CD4-positive, alpha-beta T cell treated with Interleukin-10 for 1 hour (primary cell): ENCODE measurements at regions not wholly inside any gene's neighbourhood (a gene's known extent, or its start where the extent isn't known, plus 50 kb on each side); places are given as distances from the start of the nearest gene placed in this dataset.
"Not testable (repeated sequence)": the region's sequence is repeated elsewhere in the genome, so short reads cannot be mapped to it uniquely, and the experiment has no call there.

Experiments used
- DNase-seq: peaks from one replicate; pipeline ENCODE4 v3.0.0-alpha.2; 2020

DNA sequence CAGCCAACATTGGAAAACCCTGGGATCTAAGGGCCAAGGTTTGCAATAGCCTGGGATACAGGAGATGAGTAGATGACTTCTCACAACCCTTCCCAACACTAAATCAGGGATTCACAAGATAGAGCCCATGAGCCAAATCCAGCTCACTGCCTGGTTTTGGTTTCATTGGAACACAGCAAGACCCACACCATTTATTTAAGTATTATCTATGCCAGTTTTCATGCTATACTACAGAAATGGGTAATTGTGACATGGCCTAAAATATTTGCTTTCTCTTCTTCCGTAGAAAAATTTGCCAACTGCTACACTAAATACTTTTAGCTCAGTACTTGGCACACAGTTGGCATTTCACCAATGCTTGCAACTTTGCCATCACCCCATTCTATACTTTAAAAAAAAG is 132.0 kb upstream of the LMCD1 start:
- DNase-seq, result no peak

DNA sequence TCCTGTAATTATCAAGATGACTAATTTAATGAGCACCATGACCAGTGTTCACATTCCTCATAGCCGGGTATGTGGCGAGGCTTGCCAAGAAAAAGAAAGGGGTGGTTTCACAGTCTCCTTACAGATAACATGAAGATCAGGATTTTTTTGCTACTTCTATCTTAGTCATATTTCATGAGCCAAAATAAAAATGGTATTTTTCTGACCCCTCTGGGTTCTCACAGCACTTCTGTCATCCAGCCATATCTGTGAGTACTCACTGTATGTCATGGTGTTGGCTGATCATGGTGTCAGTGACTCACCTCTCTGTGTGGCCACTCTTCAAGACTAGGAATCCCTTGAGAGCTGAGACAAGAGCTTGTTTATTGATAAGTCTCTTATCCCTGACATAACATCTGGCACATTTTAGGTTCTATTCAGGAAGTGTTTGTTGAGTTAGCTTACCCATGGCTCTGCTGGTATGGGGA is 130.5 kb upstream of the LMCD1 start:
- no peak for DNase-seq

DNA sequence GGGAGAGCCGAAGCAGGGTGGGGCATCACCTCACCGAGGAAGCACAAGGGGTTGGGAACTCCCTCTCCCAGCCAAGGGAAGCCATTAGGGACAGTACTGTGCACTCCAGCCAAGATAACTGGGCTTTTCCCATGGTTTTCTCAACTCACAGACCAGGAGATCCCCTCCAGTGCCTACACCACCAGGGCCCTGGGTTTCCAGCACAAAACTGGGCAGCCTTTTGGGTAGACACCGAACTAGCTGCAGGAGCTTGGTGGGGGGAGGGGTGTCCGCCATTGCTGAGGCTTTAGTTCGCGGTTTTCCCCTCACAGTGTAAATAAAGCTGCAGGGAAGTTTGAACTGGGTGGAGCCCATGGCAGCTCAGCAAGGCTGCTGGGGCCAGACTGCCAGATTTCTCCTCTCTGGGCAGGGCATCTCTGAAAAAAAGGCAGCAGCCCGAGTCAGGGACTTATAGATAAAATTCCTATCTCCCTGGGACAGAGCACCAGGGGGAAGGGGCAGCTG is 129.6 kb upstream of the LMCD1 start:
- DNase-seq, result no peak

DNA sequence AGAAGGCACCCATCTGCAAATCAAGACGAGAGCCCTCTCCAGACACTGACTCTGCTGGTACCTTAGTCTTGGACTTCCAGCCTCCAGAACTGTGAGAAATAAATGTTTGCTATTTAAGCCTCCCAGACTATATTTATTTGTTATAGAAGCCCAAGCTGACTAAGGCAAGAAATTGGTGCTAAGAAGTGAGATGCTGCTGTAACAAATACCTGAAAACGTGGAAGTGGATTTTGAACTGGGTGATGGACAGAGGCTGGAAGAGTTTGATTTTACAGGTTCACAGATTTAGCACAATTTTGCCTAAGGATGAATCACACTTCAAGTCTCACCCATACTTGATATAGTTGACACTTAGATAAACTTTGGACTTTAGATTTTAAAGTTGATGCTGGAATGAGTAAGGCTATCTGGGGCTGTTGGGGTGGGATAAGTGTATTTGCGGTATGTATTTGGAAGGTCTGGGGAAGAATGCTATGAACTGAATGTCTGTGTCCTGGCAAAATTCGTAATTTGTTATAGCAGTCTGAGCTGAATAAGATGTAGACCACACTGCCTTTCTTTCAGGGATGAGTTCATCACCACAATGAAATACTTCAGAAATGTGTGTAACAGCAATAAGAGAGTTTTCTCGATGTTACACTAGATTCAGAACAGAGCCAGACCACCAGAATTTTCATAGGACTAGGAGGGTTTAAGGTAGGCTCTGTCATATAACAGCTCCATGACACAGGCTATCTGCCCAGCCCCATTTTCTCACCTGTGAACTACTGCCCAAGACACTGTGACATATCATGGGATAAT is 120.5 kb upstream of the LMCD1 start:
- no peak for DNase-seq

DNA sequence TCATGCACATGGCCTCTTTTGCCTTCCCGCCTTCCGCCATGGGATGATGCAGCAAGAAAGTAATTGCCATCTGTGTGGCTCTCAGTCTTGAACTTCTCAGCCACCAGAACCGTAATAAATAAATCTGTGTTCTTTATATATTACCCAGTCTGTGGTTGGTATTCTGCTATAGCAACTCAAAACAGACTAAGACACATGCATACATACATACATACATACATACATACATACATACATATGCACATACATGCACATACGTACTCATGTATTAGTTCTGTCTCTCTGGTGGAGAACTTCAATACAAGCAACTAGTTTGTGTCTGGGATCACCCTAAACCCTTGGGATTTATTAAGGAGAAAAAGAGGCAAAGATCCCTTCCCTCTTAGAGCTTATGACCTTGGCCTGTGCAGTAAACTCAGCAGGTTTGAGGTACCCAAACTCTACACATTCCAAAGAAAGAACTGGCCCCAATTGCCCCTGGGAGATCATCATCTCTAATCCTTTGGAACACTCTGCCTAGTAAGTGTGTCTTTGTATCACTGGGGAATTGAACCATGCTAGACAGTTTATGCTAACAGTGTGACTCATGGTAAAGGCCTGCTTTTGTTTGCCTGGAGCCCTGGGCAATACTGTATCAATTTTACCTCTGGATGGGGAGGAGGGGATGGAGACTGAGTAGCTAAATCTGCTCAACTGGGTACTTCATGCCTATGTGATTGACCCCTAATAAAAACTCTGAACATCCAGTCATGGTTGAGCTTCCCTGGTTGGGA is 115.6 kb upstream of the LMCD1 start:
- DNase-seq, result no peak

DNA sequence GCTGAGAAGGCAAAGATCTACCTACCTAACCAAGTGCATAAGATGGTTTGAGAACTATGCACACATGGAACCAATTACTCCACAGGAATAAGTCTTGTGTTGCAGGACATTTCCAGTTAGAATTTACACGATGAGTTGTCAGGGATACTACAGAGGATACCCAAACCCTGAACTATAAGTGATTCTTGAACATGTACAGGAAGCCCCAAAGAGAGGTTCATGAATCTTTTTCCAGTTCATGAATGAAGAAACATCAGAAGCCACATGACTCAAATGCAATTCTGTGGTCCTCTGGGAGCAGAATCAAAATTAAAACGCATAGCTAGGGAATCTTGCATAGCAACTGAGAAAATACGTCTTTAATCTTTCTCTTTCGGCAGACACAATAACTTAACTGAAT is 114.1 kb upstream of the LMCD1 start:
- DNase-seq, result no peak

DNA sequence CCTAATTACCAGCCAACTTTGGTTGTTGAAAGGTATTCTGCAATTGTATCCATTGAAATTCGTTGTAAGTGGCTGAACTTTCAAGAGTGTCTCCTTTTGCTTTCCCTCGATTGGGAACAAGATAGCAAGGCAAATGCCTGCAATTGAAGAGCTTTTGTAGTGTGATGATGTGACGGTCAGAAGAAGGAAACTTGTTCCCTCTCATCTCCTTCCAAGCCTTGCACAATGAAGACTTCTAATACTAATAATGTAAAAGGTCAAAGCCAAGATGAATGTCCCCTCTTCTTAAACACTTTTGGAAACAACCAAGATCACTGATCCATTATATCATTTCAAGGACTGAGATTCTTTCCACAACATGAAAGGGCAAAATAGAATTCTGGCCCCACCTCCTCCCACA is 101.9 kb upstream of the LMCD1 start:
- DNase-seq, result no peak

DNA sequence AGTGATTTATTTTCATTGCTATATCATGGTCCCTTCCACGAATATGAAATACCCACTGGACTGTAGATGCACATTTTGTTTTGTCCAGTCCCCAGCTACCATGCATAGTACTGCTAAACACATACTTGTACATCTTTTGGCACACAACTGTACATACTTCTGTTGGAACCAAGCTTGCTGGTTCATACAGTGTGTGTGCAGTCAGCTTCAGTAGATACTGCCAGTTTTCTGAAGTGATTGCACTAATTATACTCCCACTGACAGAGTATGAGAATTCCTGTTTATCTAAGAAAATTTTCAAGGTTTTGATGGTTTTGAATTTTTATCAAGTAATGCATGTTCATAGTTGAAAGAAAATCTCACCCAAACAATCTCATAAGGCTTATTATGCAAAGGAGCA is 100.7 kb upstream of the LMCD1 start:
- DNase-seq, result no peak

DNA sequence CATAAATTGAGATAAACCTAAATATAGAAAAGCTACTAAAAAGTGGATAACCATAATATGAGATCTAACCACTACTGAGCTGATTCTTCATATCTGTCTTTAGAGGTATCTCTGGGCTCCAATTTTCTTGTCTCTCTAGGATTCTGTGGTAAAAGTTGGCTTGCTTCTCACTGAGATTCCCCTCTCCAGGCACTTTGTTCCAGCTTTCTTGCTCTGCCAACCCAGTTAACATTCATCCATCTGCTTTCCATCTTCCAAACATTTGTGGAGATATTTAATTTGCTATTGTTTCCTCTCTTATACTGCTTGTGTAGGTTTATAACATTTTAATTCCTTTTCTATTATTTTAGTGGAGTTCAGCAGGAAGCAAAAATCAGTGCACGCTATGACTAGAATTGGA is 97.6 kb upstream of the LMCD1 start:
- no peak for DNase-seq

DNA sequence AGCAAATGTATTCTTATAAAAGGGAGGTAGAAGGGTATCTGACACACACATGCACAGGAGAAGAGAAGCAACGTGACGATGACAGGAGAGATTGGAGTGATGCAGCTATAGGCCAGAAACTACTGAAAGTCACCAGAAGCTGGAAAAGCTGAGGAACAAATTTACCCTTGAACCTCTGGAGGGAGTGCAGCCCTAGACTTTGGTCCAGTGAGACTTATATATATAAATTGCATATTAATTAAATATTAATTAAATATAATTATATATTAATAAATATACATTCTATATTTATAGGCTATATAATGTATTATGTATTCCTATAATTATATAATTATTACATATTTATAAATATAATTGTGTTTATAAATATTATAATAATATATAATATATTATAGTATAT is 96.5 kb upstream of the LMCD1 start:
- DNase-seq, result no peak

DNA sequence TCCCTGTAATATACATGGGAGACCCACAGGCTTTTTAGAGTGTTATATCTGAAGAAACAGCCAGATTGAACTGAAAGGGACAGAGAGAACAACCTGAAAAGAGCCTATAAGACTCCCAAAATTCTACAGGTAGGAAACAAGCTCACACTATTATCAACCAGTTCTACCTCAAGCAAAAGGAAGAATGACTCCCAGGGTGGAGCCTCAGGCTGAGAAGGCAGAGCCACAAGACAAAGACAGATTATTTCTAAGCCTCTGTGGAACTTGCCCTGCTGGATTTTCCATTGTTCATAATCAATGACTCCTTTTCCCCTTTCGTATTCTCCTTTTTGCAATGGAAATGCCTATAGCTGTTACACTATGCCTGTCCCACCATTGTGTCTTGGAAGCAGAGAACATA is 95.1 kb upstream of the LMCD1 start:
- DNase-seq, result no peak

DNA sequence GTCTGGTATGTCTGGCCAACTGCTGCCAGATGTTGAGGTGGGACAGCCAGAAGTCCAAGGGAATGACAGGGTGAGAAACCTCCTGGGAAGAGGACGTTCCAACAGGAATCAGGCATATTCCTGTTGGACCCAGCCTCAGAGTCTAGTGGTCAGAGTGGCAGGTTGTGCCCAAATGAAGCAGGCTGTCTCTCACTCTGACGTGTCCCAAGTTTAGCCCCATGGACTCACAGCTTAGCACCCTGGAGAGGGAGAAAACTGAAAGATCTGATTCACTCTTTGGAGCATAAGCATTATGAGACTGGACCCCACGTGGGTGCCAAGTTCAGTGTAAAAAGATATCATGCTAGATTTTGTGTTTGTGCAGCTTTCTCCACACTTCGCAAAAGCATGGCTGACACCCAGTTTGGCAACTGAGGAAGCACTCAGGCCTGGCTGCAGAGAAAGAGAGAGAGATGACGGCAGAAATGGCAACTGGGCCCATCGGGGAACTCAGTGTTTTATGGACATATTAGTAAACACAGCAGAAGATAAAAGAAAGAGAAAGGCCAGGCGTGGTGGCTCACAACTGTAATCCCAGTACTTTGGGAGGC is 88.2 kb upstream of the LMCD1 start:
- no peak for DNase-seq

DNA sequence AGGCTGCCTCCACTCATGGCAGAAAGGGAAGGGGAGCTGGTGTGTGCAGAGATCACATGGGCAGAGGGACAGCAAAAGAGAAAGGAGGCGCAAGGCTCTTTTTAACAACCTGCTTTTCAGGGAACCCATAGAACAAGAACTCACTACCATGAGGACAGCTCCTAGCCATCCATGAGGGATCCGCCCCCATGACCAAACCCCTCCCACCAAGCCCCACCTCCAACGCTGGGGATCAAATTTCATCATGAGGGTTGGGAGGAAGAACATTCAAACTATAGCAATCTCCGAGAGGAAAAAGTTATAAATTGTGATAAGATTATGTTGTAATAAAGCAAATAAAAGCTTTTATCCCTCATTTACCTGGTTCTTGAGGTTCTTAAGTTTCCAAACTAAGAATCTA is 84.7 kb upstream of the LMCD1 start:
- DNase-seq, result no peak

DNA sequence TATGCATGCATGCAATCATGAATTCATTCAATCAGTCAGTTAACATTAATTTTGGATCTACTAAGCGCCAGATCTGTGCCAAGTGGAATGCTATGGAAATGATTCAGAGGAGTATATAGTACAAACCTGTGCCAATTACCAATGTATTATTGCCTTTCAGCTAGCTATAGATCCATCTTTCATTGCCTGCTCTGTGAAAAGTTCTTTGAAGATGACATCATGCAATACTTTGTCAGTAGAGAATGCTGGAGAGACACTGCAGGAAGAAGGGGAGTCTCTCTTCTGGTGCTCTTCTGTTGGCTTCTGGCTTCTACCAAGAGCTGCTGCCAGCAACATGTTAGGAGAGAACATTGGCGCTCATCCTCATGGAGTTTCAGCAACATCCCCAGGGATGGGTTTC is 81.0 kb upstream of the LMCD1 start:
- no peak for DNase-seq

DNA sequence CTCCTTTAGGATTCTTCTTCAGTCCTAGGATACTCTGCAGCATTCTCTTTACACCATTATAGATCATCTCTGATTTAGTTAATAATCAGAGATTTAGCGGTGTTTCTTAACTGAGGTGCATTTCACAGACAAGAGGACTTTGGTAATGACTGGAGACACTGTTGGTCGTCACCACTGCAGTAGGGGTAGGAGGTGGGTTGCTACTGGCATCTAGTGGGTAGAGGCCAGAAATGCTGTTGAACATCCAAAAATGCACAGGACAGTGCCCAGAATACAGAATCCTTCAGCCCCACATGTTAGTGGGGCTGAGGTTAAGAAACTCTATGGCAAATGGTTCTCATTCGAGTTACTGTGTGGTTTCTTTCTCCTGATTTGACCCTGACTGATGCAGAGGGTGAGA is 80.4 kb upstream of the LMCD1 start:
- peak; percentile 6 for DNase-seq

DNA sequence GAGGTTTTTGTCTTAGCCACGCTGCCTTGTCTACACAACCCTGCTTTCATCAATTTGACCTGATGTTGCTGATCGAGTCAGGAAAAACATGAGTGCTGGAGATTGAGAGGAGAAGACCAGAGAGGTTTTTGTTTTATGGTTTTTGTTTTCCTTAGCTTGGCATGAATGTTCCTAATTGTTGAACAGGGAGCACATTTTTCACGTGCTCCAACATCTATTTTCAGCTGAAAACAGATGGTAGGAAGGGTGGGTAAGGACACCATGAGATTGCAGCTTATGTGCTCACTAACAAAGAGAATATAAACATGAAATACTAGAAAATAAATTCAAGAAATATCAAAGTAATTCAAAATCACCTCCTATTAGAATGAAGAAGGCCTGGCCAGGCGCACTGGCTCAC is 79.9 kb upstream of the LMCD1 start:
- DNase-seq, result no peak

DNA sequence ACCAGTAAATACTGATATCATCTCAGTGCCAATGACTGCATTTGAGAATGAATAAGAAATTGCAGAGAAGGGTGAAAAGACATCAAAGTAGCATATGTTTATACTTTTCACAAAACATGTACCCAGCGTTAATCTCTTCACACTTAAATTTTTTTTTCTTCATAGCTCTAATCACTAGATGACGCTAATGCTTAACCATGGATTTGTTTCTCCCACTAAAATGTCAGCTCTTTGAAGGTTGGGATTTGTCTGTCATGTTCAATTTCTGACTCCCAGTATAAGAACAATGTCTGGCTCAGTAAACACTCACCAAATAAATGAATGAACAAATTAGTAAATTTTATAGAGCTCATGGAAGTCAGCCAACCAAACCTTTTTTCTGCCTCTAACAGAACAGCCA is 78.3 kb upstream of the LMCD1 start:
- no peak for DNase-seq

DNA sequence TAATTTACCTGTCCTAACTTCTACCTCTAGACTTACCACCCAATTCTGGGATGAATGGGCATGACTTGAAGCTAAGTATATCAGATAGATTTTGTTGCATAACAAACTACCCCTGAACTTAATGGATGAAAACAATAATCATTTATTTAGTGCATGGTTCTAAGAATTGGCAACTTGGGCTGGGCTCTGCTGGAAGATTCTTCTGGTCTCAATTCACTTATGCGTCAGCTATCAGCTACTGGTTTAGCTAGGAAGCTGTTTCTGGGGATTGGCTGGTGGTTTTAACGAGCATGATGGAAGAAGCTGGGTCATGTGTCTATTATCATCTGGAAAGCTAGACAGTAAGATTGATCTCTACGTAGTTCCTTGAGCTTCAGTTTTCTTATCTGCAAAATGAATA is 77.3 kb upstream of the LMCD1 start:
- no peak for DNase-seq

DNA sequence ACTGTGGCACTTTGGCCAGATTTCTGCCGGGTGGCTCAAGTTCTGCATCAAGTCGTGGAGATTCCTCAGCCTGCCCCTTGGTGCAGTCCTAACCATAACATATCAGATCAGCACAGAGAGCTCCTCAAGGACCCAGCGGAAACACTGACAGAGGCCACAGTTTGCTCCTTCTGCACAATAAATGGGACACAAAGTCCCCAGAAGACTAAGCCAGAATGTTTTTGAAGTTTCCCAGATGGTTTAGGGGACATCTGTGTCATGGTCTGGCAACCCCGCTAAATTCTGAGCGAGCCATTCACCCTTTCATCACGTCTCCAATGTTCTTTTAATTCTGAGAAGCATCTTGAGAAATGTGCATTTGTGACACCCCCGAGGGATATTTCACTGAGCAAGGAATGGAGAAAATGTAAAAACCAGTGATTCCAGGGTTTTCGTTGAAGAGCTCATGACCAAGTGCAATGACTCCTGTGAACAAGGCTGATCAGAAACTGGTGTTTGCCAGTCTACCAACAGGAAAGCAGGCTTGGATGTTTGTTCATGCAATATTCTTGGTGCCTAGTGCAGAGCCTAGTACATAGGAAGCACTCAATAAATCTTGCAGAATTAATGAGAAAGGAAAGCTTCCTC is 64.8 kb upstream of the LMCD1 start:
- no peak for DNase-seq

DNA sequence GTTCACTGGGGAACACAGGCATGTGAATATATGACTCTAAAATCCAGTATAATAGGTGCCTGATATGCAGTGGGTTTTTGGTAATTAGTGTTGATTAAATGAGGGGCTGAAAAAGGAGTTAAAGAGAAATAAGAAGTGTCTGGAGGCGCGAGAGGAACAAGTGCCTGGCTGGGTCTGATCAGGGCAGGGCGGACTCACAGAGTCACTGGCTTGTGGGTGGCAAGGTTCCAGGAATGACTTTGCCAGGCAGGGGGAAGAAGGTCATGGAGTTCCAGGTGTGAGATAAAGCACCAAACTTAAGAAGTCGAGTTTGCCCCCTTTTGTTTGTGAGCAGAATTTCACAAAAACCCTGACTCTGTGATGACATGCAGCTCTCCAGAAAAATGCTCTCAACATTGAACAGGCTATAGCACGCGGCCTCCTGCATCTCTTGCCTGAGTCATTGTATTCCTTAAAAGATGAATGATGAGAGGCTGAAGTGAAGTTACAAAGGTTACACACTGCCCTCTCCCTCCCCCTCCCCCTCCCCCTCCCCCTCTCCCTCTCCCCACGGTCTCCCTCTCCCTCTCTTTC is 63.0 kb upstream of the LMCD1 start:
- DNase-seq, result no peak

DNA sequence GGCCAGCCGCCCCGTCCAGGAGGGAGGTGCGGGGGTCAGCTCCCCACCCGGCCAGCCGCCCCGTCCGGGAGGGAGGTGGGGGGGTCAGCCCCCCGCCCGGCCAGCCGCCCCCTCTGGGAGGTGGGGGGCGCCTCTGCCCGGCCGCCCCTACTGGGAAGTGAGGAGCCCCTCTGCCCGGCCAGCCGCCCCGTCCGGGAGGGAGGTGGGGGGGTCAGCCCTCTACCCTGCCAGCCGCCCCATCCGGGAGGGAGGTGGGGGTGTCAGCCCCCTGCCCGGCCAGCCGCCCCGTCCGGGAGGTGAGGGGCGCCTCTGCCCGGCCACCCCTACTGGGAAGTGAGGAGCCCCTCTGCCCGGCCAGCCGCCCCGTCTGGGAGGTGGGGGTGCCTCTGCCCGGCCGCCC is 61.5 kb upstream of the LMCD1 start:
- DNase-seq, result not testable (repeated sequence)

DNA sequence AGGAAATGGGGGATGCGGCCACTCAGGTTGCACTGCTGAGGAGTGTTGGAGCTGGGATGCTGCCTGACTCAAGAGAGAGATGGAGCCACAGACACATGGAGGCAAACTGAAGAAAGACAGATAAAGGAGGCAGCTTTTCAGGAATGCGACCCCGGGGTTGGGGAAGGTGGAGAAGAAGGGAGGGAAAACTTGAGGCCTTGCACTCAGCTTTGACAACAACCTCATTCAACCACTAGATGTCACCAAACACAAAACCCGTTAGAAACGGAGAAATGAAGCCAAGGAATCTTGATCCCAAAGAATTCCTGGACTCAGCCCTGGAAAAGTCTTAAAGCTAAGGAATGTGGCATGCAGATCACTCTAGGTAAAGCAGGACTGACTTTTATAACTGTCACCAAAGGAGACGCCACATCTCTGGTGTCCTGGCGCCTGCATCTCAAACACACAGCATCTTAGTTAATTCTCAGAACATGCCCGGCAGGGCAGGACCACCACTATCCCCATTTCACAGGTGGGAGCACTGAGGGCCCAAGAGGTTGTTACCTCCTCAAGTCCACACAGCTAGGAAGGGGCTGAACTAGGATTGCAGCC is 59.6 kb upstream of the LMCD1 start:
- no peak for DNase-seq
